ENCODE measurements at regions not wholly inside any gene's neighbourhood (a gene's known extent, or its start where the extent isn't known, plus 50 kb on each side); places are given as distances from the start of the nearest gene placed in this dataset.

- no peak for TF ChIP-seq POLR2A (IDR thresholded peaks at IDR 0.05)
- no peak for TF ChIP-seq CTCF (IDR thresholded peaks at IDR 0.05)
Observed at GRCh38 chr10:2987185-2987768, 80.1 kb upstream of the PFKP start.
